Neural progenitor cell (in vitro differentiated cells): ENCODE measurements at regions not wholly inside any gene's neighbourhood (a gene's known extent, or its start where the extent isn't known, plus 50 kb on each side); places are given as distances from the start of the nearest gene placed in this dataset.

Source experiments
- DNase-seq: peaks from one replicate; pipeline ENCODE4 v3.0.0-alpha.2; 2016; ENCODE audit warnings: low spot score
- H2AFZ ChIP-seq: fragments of 200-600 bp; sonication (generic); replicated peaks from 2 replicates; pipeline ENCODE4 v1.6.1; 2016; ENCODE audit warnings: antibody characterized with exemption
- H3F3A ChIP-seq: fragments of 200-600 bp; sonication (generic); 2 replicates; pipeline ENCODE4 v1.6.1; 2016; ENCODE audit warnings: antibody characterized with exemption, low read depth
- H3K27ac ChIP-seq: fragments of 200-600 bp; sonication (generic); 2 replicates; pipeline ENCODE4 v1.5.1; 2016; ENCODE audit warnings: mild to moderate bottlenecking
- H3K27me3 ChIP-seq: fragments of 200-600 bp; sonication (generic); 2 replicates; pipeline ENCODE4 v1.6.1; 2016; ENCODE audit warnings: mild to moderate bottlenecking, moderate library complexity
- H3K36me3 ChIP-seq: fragments of 200-600 bp; sonication (generic); 2 replicates; pipeline ENCODE4 v1.5.1; 2016
- H3K4me1 ChIP-seq: fragments of 200-600 bp; sonication (generic); 2 replicates; pipeline ENCODE4 v1.6.1; 2016; ENCODE audit warnings: mixed run types
- H3K4me2 ChIP-seq: fragments of 200-600 bp; sonication (generic); 2 replicates; pipeline ENCODE4 v1.6.1; 2016
- H3K4me3 ChIP-seq: fragments of 200-600 bp; sonication (generic); 2 replicates; pipeline ENCODE4 v1.5.1; 2016
- H3K79me2 ChIP-seq: fragments of 200-600 bp; sonication (generic); 2 replicates; pipeline ENCODE4 v1.6.1; 2016; ENCODE audit warnings: low read depth
- H3K9ac ChIP-seq: fragments of 200-600 bp; sonication (generic); 2 replicates; pipeline ENCODE4 v1.6.1; 2016
- H3K9me3 ChIP-seq: fragments of 200-600 bp; sonication (generic); 2 replicates; pipeline ENCODE4 v1.5.1; 2016; ENCODE audit warnings: low read depth
- H4K20me1 ChIP-seq: fragments of 200-600 bp; sonication (generic); 2 replicates; pipeline ENCODE4 v1.6.1; 2016; ENCODE audit warnings: low read depth
- H3K27ac Mint-ChIP-seq: 3 replicates; pipeline ENCODE4 v1.8.0; 2021; ENCODE audit warnings: mixed read lengths
- H3K27me3 Mint-ChIP-seq: 2 replicates; pipeline ENCODE4 v1.8.0; 2022; ENCODE audit warnings: low read depth, mild to moderate bottlenecking, inconsistent platforms, moderate library complexity, mixed read lengths; ENCODE audit not compliant: insufficient read depth
- H3K36me3 Mint-ChIP-seq: 3 replicates; pipeline ENCODE4 v1.8.0; 2021; ENCODE audit warnings: mixed read lengths
- H3K4me1 Mint-ChIP-seq: 3 replicates; pipeline ENCODE4 v1.8.0; 2021; ENCODE audit warnings: mixed read lengths
- H3K4me3 Mint-ChIP-seq: 3 replicates; pipeline ENCODE4 v1.8.0; 2021; ENCODE audit warnings: mild to moderate bottlenecking, moderate library complexity, mixed read lengths
- H3K9me3 Mint-ChIP-seq: 3 replicates; pipeline ENCODE4 v1.8.0; 2020; ENCODE audit warnings: mixed read lengths
- EZH2 ChIP-seq: fragments of 200-600 bp; sonication (generic); IDR thresholded peaks from 2 replicates; pipeline ENCODE4 v1.6.1; 2017; ENCODE audit warnings: antibody characterized with exemption, mild to moderate bottlenecking, moderate library complexity
- EZH2phosphoT487 ChIP-seq: fragments of 200-600 bp; sonication (generic); IDR thresholded peaks from 2 replicates; pipeline ENCODE4 v1.6.1; 2017; ENCODE audit warnings: antibody characterized with exemption
- TF ChIP-seq, protein P1 (sequence below): fragments of 200-600 bp; sonication (generic); IDR thresholded peaks from 2 replicates; pipeline ENCODE4 v1.5.1; 2017; ENCODE audit warnings: antibody characterized with exemption, mild to moderate bottlenecking

DNA sequence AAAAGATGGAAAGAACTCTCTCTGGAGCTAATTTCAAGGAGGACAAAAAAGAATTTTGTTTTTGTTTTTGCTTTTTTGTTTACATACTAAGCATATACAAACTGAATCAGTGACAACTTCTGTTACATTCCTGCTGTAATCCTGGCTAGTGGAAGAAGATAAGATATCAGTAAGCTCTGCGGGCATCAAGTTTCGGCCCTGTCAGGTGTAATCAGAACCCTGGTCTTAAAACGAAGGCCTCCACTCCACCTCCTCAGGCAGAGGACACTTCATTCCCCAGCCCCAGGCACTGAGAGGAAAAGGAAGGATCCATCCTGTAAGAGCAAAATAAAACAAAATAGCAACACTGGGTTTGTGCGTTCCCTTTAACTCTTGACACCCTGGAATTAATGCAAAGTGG, 88.9 kb upstream of the ARHGAP29 start:
- no peak overlapping the region for H3K27ac ChIP-seq
- no peak overlapping the region for H3K27ac Mint-ChIP-seq
- H3K36me3 Mint-ChIP-seq = no peaks in the 10 kb centered on the region
- peaks cover 21% of the 10 kb centered on the region for H3K4me1 Mint-ChIP-seq
- H3K9me3 ChIP-seq = no peaks in the 10 kb centered on the region
- H3K27me3 ChIP-seq = no peaks in the 10 kb centered on the region
- no peak overlapping the region for H2AFZ ChIP-seq
- peak overlapping the region; percentile 52 for H3K4me2 ChIP-seq
- H3K4me1 ChIP-seq = peaks cover 34% of the 10 kb centered on the region
- no peak overlapping the region for H3K4me3 Mint-ChIP-seq
- H3K9ac ChIP-seq = no peak overlapping the region
- peak; percentile 34 for DNase-seq
- no peaks in the 10 kb centered on the region for H3K36me3 ChIP-seq
- H3F3A ChIP-seq = peaks cover 9% of the 10 kb centered on the region
- TF ChIP-seq EZH2 (no peak), EZH2phosphoT487 (no peak)
- TF ChIP-seq, protein P1, sequence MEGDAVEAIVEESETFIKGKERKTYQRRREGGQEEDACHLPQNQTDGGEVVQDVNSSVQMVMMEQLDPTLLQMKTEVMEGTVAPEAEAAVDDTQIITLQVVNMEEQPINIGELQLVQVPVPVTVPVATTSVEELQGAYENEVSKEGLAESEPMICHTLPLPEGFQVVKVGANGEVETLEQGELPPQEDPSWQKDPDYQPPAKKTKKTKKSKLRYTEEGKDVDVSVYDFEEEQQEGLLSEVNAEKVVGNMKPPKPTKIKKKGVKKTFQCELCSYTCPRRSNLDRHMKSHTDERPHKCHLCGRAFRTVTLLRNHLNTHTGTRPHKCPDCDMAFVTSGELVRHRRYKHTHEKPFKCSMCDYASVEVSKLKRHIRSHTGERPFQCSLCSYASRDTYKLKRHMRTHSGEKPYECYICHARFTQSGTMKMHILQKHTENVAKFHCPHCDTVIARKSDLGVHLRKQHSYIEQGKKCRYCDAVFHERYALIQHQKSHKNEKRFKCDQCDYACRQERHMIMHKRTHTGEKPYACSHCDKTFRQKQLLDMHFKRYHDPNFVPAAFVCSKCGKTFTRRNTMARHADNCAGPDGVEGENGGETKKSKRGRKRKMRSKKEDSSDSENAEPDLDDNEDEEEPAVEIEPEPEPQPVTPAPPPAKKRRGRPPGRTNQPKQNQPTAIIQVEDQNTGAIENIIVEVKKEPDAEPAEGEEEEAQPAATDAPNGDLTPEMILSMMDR = no peak
- no peaks in the 10 kb centered on the region for H3K9me3 Mint-ChIP-seq
- no peaks in the 10 kb centered on the region for H3K27me3 Mint-ChIP-seq
- H3K79me2 ChIP-seq = no peaks in the 10 kb centered on the region
- H4K20me1 ChIP-seq = no peaks in the 10 kb centered on the region
- H3K4me3 ChIP-seq = no peak overlapping the region

DNA sequence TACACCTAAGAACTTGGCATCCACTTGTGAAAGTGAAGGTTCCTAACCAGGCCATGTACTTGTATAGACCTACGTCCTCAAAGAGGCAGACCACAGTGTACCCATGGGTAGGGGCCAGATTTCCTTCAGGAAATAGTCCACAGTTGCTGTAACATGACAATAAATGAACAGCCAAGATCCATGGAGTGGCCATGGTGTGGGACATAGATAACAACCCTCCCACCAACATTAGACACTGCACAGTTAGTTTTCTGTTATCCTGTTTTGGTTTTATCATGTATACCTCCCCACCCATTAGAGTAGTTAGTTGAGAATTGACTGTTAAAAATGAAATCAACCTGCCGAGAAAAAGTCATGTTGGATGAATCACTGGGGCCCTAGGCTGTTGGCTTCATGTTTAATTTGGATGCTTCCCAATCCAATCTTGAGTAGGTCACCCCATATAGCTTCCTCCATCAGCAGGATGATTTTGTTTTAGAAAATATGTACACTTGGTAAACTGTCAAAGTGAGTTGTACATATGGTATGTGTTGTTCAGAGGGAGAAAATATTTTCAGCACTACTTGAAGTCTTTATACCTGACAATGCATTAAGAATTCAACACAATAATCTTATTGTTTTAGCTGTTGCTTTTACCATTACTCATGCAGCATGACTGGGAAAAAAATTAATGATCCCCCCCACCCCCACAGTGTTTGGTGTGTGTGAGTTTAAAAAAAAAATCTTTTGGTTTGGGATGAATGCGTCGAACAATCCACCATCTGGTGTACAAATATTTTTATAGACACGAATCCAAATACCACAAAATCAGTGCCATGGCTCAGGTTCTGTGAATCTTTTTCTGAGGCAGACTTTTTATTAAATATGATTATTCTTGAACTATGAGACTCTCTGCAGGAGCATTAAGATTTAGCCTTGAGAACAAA, 88.3 kb upstream of the ARHGAP29 start:
- Histone ChIP-seq H4K20me1 (no peaks in the 10 kb centered on the region), H2AFZ (no peak overlapping the region), H3K36me3 (no peaks in the 10 kb centered on the region), H3F3A (peaks cover 9% of the 10 kb centered on the region), H3K27me3 (no peaks in the 10 kb centered on the region), H3K9ac (no peak overlapping the region), H3K4me1 (peaks cover 34% of the 10 kb centered on the region), H3K9me3 (no peaks in the 10 kb centered on the region), H3K4me3 (no peak overlapping the region), H3K4me2 (no peak overlapping the region), H3K79me2 (no peaks in the 10 kb centered on the region), H3K27ac (no peak overlapping the region)
- Mint-ChIP-seq H3K4me3 (no peak overlapping the region), H3K36me3 (no peaks in the 10 kb centered on the region), H3K9me3 (no peaks in the 10 kb centered on the region), H3K4me1 (peaks cover 24% of the 10 kb centered on the region), H3K27ac (no peak overlapping the region), H3K27me3 (no peaks in the 10 kb centered on the region)
- TF ChIP-seq EZH2phosphoT487 = no peak
- TF ChIP-seq EZH2 = no peak
- TF ChIP-seq, protein P1 = no peak
- DNase-seq = no peak

DNA sequence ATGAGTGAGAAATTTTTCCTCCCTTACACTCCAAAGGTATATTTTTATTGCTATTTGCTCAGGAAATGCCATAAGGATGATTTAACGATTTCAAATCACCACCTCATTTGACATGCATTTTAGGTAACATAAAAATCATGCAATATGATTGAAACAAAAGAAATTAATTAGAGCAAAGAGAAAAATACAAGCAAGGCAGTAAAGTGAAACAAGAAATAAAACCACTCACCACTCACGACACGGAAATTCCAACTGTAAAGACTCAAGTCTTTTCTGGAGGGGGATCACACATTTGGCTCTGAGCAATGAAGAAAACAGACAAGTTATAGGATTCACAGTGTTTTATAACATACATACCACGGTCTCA, 86.8 kb upstream of the ARHGAP29 start:
- peaks cover 22% of the 10 kb centered on the region for H3F3A ChIP-seq
- peaks cover 32% of the 10 kb centered on the region for H3K4me1 Mint-ChIP-seq
- TF ChIP-seq, protein P1 = no peak
- TF ChIP-seq EZH2 = no peak
- no peak for TF ChIP-seq EZH2phosphoT487
- no peaks in the 10 kb centered on the region for H3K36me3 Mint-ChIP-seq
- H3K79me2 ChIP-seq = no peaks in the 10 kb centered on the region
- no peaks in the 10 kb centered on the region for H3K9me3 ChIP-seq
- H4K20me1 ChIP-seq = no peaks in the 10 kb centered on the region
- H3K27me3 ChIP-seq = no peaks in the 10 kb centered on the region
- H3K4me1 ChIP-seq = peaks cover 44% of the 10 kb centered on the region
- H3K4me3 ChIP-seq = no peak overlapping the region
- no peak overlapping the region for H3K9ac ChIP-seq
- H2AFZ ChIP-seq = no peak overlapping the region
- H3K4me2 ChIP-seq = no peak overlapping the region
- no peaks in the 10 kb centered on the region for H3K36me3 ChIP-seq
- H3K27ac Mint-ChIP-seq = no peak overlapping the region
- no peaks in the 10 kb centered on the region for H3K27me3 Mint-ChIP-seq
- H3K4me3 Mint-ChIP-seq = no peak overlapping the region
- no peak for DNase-seq
- no peak overlapping the region for H3K27ac ChIP-seq
- no peaks in the 10 kb centered on the region for H3K9me3 Mint-ChIP-seq
